ENCODE measurements at regions not wholly inside any gene's neighbourhood (a gene's known extent, or its start where the extent isn't known, plus 50 kb on each side); places are given as distances from the start of the nearest gene placed in this dataset.
"Not testable (repeated sequence)": the region's sequence is repeated elsewhere in the genome, so short reads cannot be mapped to it uniquely, and the experiment has no call there.

GRCh38 chr14:48096897-48097296 lies 421.5 kb upstream of the MDGA2 start:
- no peak overlapping the region for H3K4me3 ChIP-seq (ENCODE audit: low read depth, low read length)
- DNase-seq (ENCODE audit: low read depth) = no peak
- no peak for TF ChIP-seq CTCF (IDR thresholded peaks at IDR 0.05; ENCODE audit: insufficient read depth, low read depth, low read length)

GRCh38 chr14:48086516-48086915 lies 411.1 kb upstream of the MDGA2 start:
- H3K4me3 ChIP-seq (ENCODE audit: low read depth, low read length) = no peak overlapping the region
- DNase-seq (ENCODE audit: low read depth) = no peak
- TF ChIP-seq CTCF (IDR thresholded peaks at IDR 0.05; ENCODE audit: insufficient read depth, low read depth, low read length) = no peak

- DNase-seq (ENCODE audit: low read depth) = no peak
- no peak overlapping the region for H3K4me3 ChIP-seq (ENCODE audit: low read depth, low read length)
- no peak for TF ChIP-seq CTCF (IDR thresholded peaks at IDR 0.05; ENCODE audit: insufficient read depth, low read depth, low read length)
Measured at GRCh38 chr14:48075487-48075886, 400.1 kb upstream of the MDGA2 start.

- TF ChIP-seq CTCF (IDR thresholded peaks at IDR 0.05; ENCODE audit: insufficient read depth, low read depth, low read length) = no peak
- DNase-seq (ENCODE audit: low read depth) = no peak
- no peak overlapping the region for H3K4me3 ChIP-seq (ENCODE audit: low read depth, low read length)
Measured at GRCh38 chr14:48052973-48053372, 377.6 kb upstream of the MDGA2 start.

GRCh38 chr14:48035836-48036235 lies 360.4 kb upstream of the MDGA2 start:
- no peak overlapping the region for H3K4me3 ChIP-seq (ENCODE audit: low read depth, low read length)
- TF ChIP-seq CTCF (IDR thresholded peaks at IDR 0.05; ENCODE audit: insufficient read depth, low read depth, low read length) = no peak
- DNase-seq (ENCODE audit: low read depth) = no peak

- TF ChIP-seq CTCF (IDR thresholded peaks at IDR 0.05; ENCODE audit: insufficient read depth, low read depth, low read length) = no peak
- no peak for DNase-seq (ENCODE audit: low read depth)
- no peak overlapping the region for H3K4me3 ChIP-seq (ENCODE audit: low read depth, low read length)
Measured at GRCh38 chr14:48027115-48027514, 351.7 kb upstream of the MDGA2 start.

- no peak for TF ChIP-seq CTCF (IDR thresholded peaks at IDR 0.05; ENCODE audit: insufficient read depth, low read depth, low read length)
- DNase-seq (ENCODE audit: low read depth) = no peak
Measured at GRCh38 chr14:48023881-48024280, 348.5 kb upstream of the MDGA2 start.

GRCh38 chr14:48011484-48011883 lies 336.1 kb upstream of the MDGA2 start:
- DNase-seq (ENCODE audit: low read depth); H3K4me3 ChIP-seq (ENCODE audit: low read depth, low read length): not testable (repeated sequence)

More at GRCh38 chr14:48023881-48024280, 348.5 kb upstream of the MDGA2 start:
- no peak overlapping the region for H3K4me3 ChIP-seq (ENCODE audit: low read depth, low read length)

Data from fibroblast of villous mesenchyme (primary cell).